ENCODE measurements at regions not wholly inside any gene's neighbourhood (a gene's known extent, or its start where the extent isn't known, plus 50 kb on each side); places are given as distances from the start of the nearest gene placed in this dataset.

GRCh38 chr6:8574749-8575468 lies 139.6 kb upstream of the SLC35B3 start:
- no peaks in the 10 kb centered on the region for H3K27me3 ChIP-seq
- H3K4me1 ChIP-seq, result no peaks in the 10 kb centered on the region
- H3K36me3 ChIP-seq, result no peaks in the 10 kb centered on the region
- DNase-seq (ENCODE audit: low spot score in 2 of 2), result no peak
- H3K4me3 ChIP-seq, result no peak overlapping the region
- intact Hi-C loops (cut with DNase I), result no loop called here
- H3K9me3 ChIP-seq, result no peaks in the 10 kb centered on the region
- TF ChIP-seq CTCF (IDR thresholded peaks at IDR 0.05), result no peak
- H3K27ac ChIP-seq, result no peak overlapping the region

GRCh38 chr6:8574311-8574710 lies 139.0 kb upstream of the SLC35B3 start:
- Histone ChIP-seq H3K9me3 (no peaks in the 10 kb centered on the region), H3K4me3 (no peak overlapping the region), H3K36me3 (no peaks in the 10 kb centered on the region), H3K27ac (no peak overlapping the region), H3K4me1 (no peaks in the 10 kb centered on the region), H3K27me3 (no peaks in the 10 kb centered on the region)
- no peak for TF ChIP-seq CTCF (IDR thresholded peaks at IDR 0.05)
- intact Hi-C loops (cut with DNase I), result no loop called here
- no peak for DNase-seq (ENCODE audit: low spot score in 2 of 2)

- Histone ChIP-seq H3K4me3 (no peak overlapping the region), H3K4me1 (no peaks in the 10 kb centered on the region), H3K36me3 (no peaks in the 10 kb centered on the region), H3K9me3 (no peaks in the 10 kb centered on the region), H3K27me3 (no peaks in the 10 kb centered on the region), H3K27ac (no peak overlapping the region)
- intact Hi-C loops (cut with DNase I), result no loop called here
- DNase-seq (ENCODE audit: low spot score in 2 of 2), result no peak
- no peak for TF ChIP-seq CTCF (IDR thresholded peaks at IDR 0.05)
Observed at GRCh38 chr6:8570256-8570920, 135.0 kb upstream of the SLC35B3 start.

- no peaks in the 10 kb centered on the region for H3K27me3 ChIP-seq
- H3K27ac ChIP-seq, result no peak overlapping the region
- intact Hi-C loops (cut with DNase I), result no loop called here
- H3K36me3 ChIP-seq, result no peaks in the 10 kb centered on the region
- no peak overlapping the region for H3K4me3 ChIP-seq
- no peak for DNase-seq (ENCODE audit: low spot score in 2 of 2)
- TF ChIP-seq CTCF (IDR thresholded peaks at IDR 0.05), result no peak
- no peaks in the 10 kb centered on the region for H3K9me3 ChIP-seq
- no peaks in the 10 kb centered on the region for H3K4me1 ChIP-seq
Observed at GRCh38 chr6:8562125-8562524, 126.8 kb upstream of the SLC35B3 start.

GRCh38 chr6:8558953-8559352 lies 123.6 kb upstream of the SLC35B3 start:
- Histone ChIP-seq H3K36me3 (no peaks in the 10 kb centered on the region), H3K27me3 (no peaks in the 10 kb centered on the region), H3K27ac (no peak overlapping the region), H3K4me3 (no peak overlapping the region), H3K9me3 (no peaks in the 10 kb centered on the region), H3K4me1 (no peaks in the 10 kb centered on the region)
- TF ChIP-seq CTCF (IDR thresholded peaks at IDR 0.05), result no peak
- intact Hi-C loops (cut with DNase I), result no loop called here
- DNase-seq (ENCODE audit: low spot score in 2 of 2), result no peak

All from ascending aorta (tissue), 2 donors.